Activated CD4-positive, alpha-beta T cell treated with anti-CD3 and anti-CD28 coated beads, Interleukin-2, Interleukin-6, amounts not matched to agents 100 ng/mL and 50 ng/mL, durations not matched to agents 16 hours and 8 hours (primary cell): ENCODE measurements at regions not wholly inside any gene's neighbourhood (a gene's known extent, or its start where the extent isn't known, plus 50 kb on each side); places are given as distances from the start of the nearest gene placed in this dataset.
"Not testable (repeated sequence)": the region's sequence is repeated elsewhere in the genome, so short reads cannot be mapped to it uniquely, and the experiment has no call there.

Experiments
- DNase-seq: peaks from one replicate; pipeline ENCODE4 v3.0.0-alpha.2; 2020

DNA sequence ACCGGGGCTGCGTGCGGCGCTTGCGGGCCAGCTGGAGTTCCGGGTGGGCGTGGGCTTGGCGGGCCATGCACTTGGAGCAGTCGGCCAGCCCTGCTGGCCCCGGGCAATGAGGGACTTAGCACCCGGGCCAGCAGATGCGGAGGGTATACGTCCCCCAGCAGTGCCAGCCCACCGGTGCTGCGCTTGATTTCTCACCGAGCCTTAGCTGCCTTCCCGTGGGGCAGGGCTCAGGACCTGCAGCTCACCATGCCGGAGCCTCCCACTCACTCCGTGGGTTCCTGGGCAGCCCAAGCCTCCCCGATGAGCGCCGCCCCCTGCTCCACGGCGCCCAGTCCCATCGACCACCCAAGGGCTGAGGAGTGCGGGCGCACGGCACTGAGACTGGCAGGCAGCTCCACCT lies 51.4 kb upstream of the INPP4B start:
- not testable (repeated sequence) for DNase-seq

DNA sequence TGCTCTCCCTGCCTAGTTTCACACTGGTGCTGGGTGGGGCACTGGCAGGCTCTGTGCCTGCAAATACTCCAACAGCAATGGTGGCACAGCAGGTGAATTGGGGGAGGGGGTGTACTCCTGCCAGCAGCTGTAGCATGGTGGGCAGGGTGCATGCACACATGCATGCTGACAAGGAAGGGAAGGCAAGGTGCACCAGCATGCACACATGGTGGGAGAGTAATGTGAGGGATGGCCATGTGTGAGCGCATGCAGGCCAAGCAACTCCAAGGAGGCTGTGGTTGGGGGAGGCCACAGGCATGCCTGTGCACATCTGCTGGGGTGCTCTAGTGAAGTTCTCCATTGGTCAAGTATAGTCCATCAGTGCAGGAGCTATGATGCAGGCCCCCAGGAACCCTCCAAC lies 54.5 kb upstream of the INPP4B start:
- DNase-seq, result no peak

DNA sequence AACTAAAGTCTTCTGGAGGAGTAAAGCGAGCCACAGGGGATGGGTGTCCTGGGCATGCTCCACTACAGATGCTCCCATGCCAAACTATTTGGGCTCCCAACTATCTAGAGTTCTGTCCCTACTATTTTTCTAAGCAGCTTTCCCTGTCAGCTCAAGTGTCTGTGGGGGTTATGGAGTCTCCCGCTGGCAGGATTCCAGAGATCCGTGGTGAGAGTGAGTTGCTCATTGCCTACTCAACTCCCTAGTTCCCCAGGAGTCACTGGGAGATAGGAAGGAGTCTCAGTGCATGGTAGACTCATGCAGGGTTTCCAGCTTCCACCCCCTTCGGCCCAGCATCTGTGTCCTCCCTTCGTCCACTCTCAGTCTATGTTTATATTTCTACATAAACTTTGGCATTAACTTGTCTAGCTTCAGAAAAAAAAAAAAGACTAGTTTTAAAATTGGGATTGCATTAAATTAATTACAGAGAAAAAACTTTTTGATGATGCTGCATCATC lies 55.1 kb upstream of the INPP4B start:
- no peak for DNase-seq

DNA sequence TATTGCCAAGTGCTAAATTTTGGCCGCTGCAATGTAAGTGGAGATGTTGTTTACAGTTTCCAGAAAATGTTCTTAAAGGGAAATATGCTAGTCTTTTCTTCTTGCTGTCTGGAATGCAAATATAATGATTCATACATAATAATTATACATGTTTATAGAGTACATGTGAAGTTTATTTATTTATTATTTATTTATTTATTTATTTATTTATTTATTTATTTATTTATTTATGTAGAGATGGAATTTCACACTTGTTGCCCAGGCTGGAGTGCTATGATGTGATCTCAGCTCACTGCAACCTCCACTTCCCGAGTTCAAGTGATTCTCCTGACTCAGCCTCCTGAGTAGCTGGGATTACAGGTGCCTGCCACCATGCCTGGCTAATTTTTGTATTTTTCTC lies 57.5 kb upstream of the INPP4B start:
- DNase-seq, result not testable (repeated sequence)

DNA sequence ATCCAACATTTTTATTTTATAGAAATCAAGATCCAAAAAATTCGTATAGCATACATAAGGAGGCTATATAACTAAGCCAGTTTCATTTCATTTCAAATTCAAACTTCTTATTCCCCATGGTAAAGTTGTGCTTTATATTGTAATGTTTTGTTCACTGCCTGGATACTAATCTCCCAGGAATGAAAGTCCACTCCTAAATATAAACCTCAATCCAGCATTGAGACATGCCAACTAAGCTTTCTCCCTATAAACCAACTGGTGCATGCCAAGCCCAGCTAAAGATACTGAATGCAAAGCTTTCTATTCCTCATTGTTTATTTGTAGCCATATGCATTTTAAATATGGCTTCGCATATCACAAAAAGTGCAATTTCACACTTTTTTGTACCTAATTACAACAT lies 63.8 kb upstream of the INPP4B start:
- no peak for DNase-seq

DNA sequence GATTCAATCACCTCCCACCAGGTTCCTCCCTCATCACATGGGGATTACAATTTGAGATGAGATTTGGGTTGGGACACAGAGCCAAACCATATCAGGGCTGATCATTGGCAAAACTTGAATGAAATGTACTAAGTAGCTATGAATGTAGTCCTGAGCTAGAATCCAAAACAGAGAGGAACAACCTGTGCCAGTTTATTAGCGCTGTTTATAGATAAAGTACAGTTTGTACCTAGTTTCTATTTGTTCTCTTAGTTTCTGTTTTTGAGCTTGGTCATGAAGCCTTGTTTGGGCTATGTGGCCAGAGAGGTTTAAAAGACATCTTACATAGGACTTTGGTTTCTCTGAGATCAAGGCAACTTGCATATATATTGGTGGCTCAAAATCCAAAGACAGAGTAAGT lies 66.9 kb upstream of the INPP4B start:
- no peak for DNase-seq

DNA sequence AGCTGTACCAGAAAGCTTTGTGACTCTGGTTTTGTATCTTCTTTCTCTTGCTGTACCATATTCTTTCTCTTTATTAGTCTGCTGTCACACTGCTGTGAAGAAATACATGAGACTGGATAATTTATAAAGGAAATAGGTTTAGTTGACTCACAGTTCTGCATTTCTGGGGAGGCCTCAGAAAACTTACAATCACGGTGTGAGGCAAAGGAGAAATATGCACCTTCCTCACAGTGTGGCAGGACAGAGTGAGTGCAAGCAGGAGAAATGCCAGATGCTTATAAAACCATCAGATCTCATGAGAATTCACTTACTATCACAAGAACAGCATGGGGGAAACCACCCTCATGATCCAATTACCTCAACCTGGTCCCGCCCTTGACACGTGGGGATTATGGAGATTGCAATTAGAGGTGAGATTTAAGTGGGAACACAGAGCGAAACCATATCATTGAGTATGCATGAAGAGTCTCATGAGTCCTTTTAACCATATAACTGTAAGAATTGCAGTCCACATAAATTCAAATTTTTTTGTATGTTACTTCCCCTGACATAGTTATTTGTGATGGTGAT lies 67.4 kb upstream of the INPP4B start:
- DNase-seq, result no peak

DNA sequence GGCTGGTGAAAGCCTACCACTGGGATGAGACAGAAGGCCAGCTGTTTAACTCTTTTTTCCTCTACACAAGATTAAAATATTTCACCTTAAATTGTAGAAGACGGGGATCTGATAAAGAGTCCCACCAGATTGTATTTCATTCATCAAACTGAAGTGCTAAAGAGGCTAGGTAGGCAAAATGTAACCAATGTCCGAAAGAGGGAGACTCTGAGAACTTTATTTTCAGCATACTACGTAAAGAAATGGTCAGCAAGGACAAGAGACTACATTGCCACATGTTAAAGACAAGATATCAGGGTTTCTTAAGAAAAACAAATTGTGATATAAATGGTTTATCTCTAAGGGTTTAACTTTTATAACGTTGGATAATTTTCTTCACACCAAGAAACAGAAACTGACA lies 71.6 kb upstream of the INPP4B start:
- no peak for DNase-seq

DNA sequence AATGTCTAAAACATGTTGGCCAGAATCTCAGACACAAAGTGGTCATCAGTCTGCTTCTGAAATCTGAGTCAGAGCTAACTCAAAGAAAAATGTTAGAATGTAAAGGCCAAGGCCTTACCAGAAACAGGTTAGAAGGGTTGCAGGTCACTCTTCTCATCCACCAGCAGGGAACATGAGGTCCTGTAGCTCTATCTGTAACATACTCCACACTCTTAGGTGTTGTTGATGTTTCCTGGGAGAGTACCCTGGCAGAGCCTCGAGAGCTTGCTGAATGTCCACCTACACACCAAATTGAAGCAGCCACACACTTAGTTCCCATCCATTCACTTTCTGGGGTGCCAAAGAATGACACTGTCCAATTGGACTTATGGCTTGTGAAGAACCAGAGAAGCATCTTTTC lies 76.6 kb upstream of the INPP4B start:
- DNase-seq, result no peak

DNA sequence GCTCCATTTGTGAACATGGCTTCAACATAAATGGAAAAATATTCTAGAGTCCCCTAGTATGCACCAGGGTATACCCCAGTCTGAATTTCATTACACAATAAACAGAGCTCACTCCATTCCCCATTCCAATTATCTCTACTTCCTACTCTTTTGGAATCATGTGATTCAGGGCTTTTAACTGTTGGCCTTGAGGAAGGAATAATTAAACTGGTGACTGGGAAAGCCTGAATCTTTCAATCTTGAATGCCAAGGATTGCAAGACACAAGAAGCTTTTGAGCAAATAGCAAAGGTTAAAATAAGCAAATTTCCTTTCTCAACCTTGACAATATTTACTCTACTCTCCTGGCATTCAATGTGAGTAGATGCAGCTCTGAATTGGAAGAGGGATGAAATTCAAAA lies 77.5 kb upstream of the INPP4B start:
- no peak for DNase-seq

DNA sequence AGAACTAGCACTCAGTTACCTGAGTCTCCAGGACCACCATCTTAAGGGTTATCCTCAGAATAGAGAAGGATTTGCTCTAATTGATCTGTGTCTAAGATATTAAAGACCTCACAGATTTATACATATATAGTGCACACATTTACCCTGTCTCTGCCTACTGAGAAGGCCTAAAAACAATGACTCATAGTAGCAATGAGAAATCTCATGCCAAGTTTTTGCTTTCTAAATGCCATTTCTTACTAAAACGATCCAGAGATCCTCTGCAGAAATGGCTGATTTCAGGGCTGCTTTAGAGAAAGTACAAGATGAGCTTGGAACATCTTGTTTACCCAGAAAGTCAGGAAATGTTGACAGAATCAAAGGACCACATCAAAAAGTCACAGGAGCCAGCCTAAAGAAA lies 79.1 kb upstream of the INPP4B start:
- DNase-seq, result no peak

DNA sequence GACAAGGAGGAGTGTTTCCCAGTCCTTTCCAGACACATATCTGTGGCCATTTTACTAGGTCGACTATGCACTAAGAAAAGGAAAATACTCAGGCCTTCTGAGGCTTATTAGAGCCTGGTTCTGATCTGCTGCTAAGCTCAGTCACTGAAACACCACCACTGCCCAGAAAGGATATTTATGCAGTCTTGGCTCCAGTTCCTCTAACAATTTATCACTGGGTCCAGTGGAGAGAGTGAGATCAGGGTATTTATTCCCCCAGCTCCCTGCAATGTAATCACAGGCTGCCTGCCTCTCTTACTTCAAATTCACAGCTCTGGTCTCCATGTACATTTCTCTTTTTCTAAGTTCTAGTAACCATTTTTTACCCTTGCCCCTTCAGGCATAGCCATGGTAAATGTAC lies 81.6 kb upstream of the INPP4B start:
- DNase-seq, result no peak

DNA sequence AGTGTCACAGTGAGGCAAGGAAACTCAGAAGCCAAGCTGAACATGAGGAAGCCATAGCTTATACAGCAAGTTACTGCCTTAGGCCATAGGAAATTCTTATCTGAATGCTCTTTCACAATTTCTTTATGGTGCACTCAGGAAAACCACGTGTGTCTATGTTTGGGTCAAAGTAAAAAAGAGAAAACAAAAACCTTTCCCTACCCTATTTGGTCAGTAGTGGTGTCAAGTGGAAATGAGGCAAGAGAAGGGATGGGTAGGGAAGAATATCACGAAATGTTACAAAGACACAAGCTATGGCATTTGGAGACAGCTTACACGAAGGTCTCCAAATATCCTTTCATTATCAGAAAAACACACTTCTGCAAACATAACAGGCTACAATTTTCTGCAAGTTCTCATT lies 83.4 kb upstream of the INPP4B start:
- no peak for DNase-seq

DNA sequence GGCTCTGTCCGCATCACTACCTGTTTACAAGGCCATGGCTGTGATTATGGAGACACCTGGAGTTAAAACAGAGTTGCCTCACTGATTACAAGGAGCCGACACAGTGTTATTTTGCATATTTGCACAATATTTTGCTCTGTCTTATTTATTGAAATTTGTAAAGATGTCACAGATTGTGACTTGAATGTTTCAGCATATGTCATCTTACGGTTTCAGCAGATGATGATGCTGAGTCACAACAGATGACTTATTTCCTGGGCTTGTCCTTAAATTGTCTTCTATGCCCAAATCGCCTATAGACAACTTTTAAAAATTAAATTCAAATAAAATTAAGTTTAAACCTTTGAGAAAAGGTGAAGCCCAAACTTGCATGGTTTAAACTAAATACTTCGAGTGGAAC lies 87.1 kb upstream of the INPP4B start:
- DNase-seq, result no peak

DNA sequence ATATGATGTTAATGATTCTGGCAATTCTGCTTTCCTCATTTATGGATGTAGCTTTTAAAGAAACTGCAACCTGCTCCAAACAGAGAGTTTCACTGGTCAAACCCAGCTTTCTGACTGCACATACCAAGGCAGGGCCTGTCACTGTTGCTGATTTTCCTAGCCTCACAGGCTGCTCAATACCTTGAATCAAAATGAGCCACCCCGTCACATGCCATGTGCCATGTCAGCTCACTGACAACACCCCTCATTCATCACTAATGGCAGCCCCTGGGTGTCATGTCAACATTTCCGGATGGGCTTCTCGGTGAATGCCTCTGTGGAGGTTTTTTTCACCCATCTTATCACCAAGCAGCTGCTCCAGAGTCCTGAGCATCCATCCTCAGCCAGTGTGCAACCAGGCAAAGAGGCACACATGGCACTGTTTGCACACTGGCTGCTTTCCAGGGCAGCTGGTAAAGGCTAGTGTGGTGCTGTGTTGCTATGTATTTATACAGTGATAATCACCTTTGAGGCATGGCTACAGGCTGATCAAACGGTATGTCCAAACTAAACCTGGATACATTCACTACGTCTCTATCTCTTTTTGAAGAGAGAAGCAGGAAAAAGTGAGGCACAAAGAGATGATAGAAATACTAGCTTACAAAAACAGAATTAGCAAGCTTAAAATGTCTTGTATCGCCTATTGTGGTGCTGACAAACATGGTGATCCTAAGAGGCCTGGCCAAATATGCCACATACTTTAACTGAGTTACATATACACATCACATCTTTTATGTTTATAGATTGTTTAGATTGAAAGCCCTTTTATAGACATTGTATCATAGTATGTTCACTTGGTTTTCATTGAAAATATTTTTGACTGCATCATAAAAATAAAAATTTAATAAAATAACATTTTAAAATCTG lies 94.6 kb upstream of the INPP4B start:
- no peak for DNase-seq

DNA sequence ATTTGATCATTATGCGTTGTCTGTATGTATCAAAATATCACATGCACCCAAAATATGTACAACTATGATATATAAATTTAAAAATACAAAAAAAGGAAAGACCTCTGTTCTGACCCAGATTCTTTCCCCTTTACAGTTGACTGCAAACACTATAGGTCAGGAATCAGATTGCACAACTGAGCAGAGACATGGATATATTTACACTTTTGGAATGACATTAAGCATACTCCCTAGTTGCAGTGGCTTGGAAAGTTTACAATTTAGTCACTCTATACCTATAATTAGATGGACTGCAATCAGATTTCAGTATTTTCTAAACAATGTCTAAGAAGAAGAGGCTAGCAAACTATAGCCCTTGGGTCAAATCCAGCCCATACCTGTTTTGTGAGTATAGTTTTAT lies 98.5 kb upstream of the INPP4B start:
- DNase-seq, result no peak

DNA sequence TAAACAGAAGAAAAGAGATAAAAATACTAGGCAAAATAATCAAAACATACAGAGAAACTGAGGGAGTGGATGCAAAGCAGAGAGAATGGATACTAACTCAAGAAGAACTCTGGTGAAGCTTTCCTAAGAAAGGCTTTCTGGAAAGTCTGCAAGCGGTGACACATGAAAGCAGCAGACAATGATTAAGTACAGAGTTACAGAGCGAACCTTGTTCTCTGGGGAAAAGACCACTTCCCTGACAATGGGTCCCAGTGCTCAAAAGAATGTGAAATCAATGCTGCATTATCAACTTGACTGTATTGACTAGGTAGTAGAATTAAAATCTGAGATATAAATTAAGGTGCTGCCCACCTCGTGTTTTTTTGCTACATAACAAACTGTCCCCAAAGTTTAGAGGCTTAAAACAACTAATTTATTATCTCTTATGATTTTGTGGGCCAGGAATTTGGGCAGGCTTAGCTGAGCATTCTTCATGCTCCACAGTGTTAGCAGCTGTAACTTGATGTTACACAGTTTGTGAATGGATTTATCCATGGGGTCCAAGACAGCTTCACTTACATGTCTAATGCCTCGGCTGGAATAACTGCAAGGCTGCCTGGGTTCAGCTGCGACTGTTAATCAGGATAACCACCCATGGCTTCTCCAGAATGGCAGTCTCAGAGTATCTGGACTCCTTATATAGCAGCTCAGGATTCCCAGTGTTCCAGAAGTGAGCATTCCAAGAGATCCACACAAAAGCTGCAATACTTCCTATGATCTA lies 106.9 kb upstream of the INPP4B start:
- no peak for DNase-seq

DNA sequence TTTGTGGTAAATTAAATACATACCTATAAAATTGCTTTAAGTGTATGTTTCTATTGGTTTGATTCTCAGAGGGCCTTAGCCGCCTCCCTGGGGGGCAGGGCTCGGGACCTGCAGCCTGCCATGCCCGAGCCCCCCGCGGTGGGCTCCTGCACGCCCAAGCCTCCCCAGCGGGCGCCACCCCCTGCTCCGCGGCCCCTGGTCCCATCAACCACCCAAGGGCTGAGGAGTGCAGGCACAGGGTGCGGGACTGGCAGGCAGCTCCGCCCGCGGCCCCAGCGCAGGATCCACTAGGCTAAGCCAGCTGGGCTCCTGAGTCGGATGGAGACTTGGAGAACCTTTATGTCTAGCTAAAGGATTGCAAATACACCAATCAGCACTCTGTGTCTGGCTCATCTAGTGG lies 108.3 kb upstream of the INPP4B start:
- no peak for DNase-seq

DNA sequence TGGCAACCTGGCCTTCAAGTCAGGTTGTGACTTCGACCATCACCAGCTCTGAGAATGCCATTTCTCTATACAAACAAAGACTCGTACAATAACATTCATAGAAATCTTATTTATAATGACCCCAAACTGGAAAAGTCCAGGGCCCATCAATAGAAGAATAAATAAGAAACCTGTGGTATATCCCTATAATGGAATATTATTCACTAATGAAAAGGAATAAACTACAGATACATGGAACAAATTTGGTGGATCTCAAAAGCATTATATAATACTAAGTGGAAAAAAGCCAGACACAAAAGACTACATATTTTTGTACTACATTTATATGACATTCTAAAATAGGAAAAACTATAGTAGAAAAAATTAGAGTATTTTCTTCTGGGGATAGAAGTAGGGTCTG lies 109.4 kb upstream of the INPP4B start:
- no peak for DNase-seq

DNA sequence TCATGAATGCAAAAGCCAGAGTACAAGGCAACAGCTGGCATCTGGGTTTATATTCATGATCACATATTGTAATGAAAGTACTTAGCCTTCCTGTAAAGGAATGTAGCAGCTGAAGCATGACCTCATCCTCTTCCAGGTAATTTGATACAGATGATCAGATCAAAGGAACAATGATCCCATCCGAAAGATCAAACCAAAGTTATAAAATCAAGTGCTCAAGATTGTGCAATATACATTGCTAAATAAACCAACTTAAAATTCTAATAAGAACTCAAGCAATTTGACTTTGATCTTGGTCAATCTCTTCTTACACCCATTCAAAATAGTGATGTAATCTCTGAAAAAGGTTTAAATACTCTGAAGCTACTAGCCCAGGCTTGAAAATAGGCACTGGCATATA lies 113.1 kb upstream of the INPP4B start:
- DNase-seq, result no peak

DNA sequence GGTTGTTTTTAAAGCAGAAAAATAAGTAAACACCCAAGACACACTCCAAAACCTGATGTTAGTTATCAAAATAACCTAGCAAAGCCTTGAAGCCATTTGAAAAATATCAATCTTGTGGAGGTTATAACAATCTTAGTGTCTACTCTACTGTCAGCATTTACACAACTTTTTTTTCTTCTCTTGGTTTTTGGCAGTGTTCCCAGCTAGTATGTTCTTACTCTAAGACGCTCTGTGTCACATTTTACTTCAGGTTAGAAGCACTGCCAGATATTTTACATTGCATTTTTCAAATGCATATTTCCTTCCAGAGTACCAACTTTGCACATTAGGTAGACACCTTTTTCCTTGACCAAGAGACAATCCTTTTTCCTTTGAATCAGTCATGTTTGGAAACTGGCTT lies 114.0 kb upstream of the INPP4B start:
- DNase-seq, result no peak

DNA sequence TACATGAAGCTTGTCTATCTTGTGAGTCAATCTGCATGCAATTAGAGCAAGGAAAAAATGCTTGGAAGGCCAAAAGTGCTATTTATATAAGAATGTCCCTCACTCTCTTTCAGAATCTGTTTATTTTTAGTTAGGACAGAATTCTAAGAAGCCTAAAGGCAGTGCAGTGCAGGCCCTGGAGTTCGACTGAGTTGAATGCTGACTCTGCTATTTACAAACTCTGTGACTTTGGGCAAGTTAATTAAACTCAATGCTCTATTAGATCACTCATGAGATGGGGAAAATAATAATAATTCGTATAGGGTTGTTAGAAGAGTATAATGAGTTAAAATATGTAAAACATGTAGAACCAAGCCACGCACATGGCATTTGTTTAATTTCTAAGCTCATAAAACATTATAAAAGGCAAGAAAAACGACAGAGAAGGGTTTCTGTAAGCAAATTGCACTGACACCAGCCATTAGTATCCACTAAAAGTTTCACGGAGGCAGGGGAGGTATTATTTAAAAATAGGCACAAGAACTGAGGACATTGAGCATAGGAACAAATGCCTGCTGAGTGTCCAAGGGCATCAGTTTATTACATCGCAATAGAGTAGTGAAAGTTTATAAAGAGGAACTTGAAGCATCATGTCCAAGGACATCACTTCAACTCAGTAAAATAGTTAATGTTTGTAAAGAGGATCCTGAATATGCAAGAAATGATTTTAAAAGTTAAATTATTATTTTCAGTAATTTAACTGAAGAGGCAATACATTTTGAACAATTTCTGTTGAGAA lies 115.0 kb upstream of the INPP4B start:
- DNase-seq, result no peak

DNA sequence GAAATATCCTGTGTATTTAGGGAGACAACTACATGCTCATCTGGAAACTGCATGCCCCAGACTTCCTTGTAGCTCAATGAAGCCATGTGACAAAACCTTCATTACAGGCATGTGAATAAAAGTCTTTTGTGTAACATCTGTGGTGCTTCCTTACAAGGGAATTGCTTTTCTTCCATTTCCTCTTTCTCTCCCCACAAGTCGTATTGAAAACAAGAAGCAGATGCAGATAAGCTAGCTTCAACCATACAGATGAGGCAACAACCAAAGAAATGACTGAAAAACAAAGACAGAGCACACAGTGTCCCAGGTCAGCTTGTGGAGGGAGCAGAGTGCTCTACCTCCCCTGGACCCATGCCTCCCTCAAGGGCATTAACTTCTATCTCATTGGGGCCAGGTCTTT lies 115.8 kb upstream of the INPP4B start:
- no peak for DNase-seq
